Suprapubic skin (tissue), 4 donors: ENCODE measurements at regions not wholly inside any gene's neighbourhood (a gene's known extent, or its start where the extent isn't known, plus 50 kb on each side); places are given as distances from the start of the nearest gene placed in this dataset.

ENCODE experiments used
- CTCF ChIP-seq, 2 donors: fragments of 200-600 bp in 1 of 2; fragments of 450-650 bp in 1 of 2; sonication (generic) in 1 of 2; IDR thresholded peaks; one replicate each; pipeline ENCODE4 v1.5.1; 2016 to 2019; ENCODE audit warnings: antibody characterized with exemption in 2 of 2, mild to moderate bottlenecking in 1 of 2, moderate library complexity in 1 of 2
- POLR2A ChIP-seq, 2 donors: fragments of 450-650 bp; IDR thresholded peaks; one replicate each; pipeline ENCODE4 v1.6.1; 2017; ENCODE audit warnings: antibody characterized with exemption in 2 of 2, mild to moderate bottlenecking in 2 of 2, moderate library complexity in 2 of 2
- POLR2AphosphoS5 ChIP-seq, 3 donors: sonication (generic); formaldehyde crosslinking; IDR thresholded peaks; one replicate each; pipeline ENCODE4 v1.6.1; 2017; ENCODE audit warnings: antibody characterized with exemption in 3 of 3

- TF ChIP-seq CTCF (IDR thresholded peaks at IDR 0.05) (no peak), POLR2A (IDR thresholded peaks at IDR 0.05) (no peak), POLR2AphosphoS5 (IDR thresholded peaks at IDR 0.05) (no peak)
Measured at GRCh38 chr16:87140211-87141200, 176.7 kb downstream of the C16orf95 start.
